HCT116 (cell line): ENCODE measurements at regions not wholly inside any gene's neighbourhood (a gene's known extent, or its start where the extent isn't known, plus 50 kb on each side); places are given as distances from the start of the nearest gene placed in this dataset.

Source experiments
- CEBPB ChIP-seq: IDR thresholded peaks from 2 replicates; pipeline ENCODE4 v1.6.1; 2012; ENCODE audit warnings: low read depth
- CTCF ChIP-seq, 3 experiments: fragments of 200-600 bp in 1 of 3; sonication (generic) in 1 of 3; IDR thresholded peaks in 2 of 3; conservative IDR thresholded peaks in 1 of 3; 2 replicates each; pipeline ENCODE4 v1.5.1; 2012 to 2017; ENCODE audit warnings: low read depth in 2 of 3, low read length in 2 of 3, antibody characterized with exemption in 1 of 3, borderline replicate concordance in 1 of 3, control low read depth in 1 of 3, mild to moderate bottlenecking in 1 of 3, mixed read lengths in 1 of 3, mixed run types in 1 of 3, moderate library complexity in 1 of 3; ENCODE audit not compliant: insufficient read depth in 1 of 3
- EGR1 ChIP-seq: IDR thresholded peaks from 2 replicates; pipeline ENCODE4 v1.6.1; 2012; ENCODE audit warnings: low read depth
- ELF1 ChIP-seq: IDR thresholded peaks from 2 replicates; pipeline ENCODE4 v1.6.1; 2012; ENCODE audit warnings: low read depth, borderline replicate concordance
- EZH2 ChIP-seq: fragments of 200-600 bp; sonication (generic); IDR thresholded peaks from 2 replicates; pipeline ENCODE4 v1.6.1; 2017; ENCODE audit warnings: antibody characterized with exemption, mixed run types
- MAX ChIP-seq: IDR thresholded peaks from 2 replicates; pipeline ENCODE4 v1.6.1; 2012
- POLR2A ChIP-seq: IDR thresholded peaks from 2 replicates; pipeline ENCODE4 v1.7.0; 2011; ENCODE audit warnings: borderline replicate concordance; ENCODE audit not compliant: insufficient read depth, insufficient read length; ENCODE audit errors: extremely low read depth
- POLR2AphosphoS5 ChIP-seq: IDR thresholded peaks from 2 replicates; pipeline ENCODE4 v1.6.1; 2011; ENCODE audit warnings: mild to moderate bottlenecking, low read depth, low read length, moderate library complexity
- REST ChIP-seq: IDR thresholded peaks from 2 replicates; pipeline ENCODE4 v1.6.1; 2012; ENCODE audit warnings: low read depth
- SIN3A ChIP-seq: IDR thresholded peaks from 2 replicates; pipeline ENCODE4 v1.6.1; 2012; ENCODE audit warnings: low read depth
- ZFX ChIP-seq: fragments of 450-650 bp; IDR thresholded peaks from 2 replicates; pipeline ENCODE4 v1.6.1; 2017

GRCh38 chr16:86757704-86758040 is 179.3 kb downstream of the FOXL1 start:
- TF ChIP-seq POLR2AphosphoS5: no peak
- TF ChIP-seq CTCF (IDR thresholded peaks at IDR 0.05 in 2 of 3, conservative IDR thresholded peaks at IDR 0.05 in 1 of 3; ENCODE audit: borderline replicate concordance in 1 of 3, insufficient read depth in 1 of 3, low read depth in 2 of 3, low read length in 2 of 3): no peak
- TF ChIP-seq ZFX: no peak
- no peak for TF ChIP-seq REST
- TF ChIP-seq EGR1: no peak
- no peak for TF ChIP-seq EZH2
- no peak for TF ChIP-seq MAX
- TF ChIP-seq ELF1: no peak
- no peak for TF ChIP-seq SIN3A
- TF ChIP-seq CEBPB: no peak
- TF ChIP-seq POLR2A: no peak
